Astrocyte (in vitro differentiated cells and primary cell): ENCODE measurements at regions not wholly inside any gene's neighbourhood (a gene's known extent, or its start where the extent isn't known, plus 50 kb on each side); places are given as distances from the start of the nearest gene placed in this dataset.

ENCODE experiments used
- DNase-seq: peaks from one replicate; pipeline ENCODE4 v3.0.0-alpha.2; 2010; ENCODE audit warnings: low read depth
- FAIRE-seq: peaks from 2 replicates; lab custom pipeline; 2011; peaks lifted over from hg19 to GRCh38; lab: Jason Lieb, UNC
- H2AFZ ChIP-seq: 2 replicates; pipeline ENCODE4 v1.6.0; 2012; ENCODE audit warnings: low read depth, low read length, inconsistent platforms
- H3K27ac ChIP-seq: 2 replicates; pipeline ENCODE4 v1.5.1; 2011; ENCODE audit warnings: low read depth, low read length, inconsistent platforms
- H3K27me3 ChIP-seq: 2 replicates; pipeline ENCODE4 v1.6.0; 2011; ENCODE audit warnings: low read length, inconsistent platforms; ENCODE audit not compliant: insufficient read depth
- H3K36me3 ChIP-seq: 2 replicates; pipeline ENCODE4 v1.5.1; 2011; ENCODE audit warnings: low read length, inconsistent platforms; ENCODE audit not compliant: insufficient read depth
- H3K4me1 ChIP-seq: 2 replicates; pipeline ENCODE4 v1.5.1; 2011; ENCODE audit warnings: low read length, inconsistent platforms; ENCODE audit not compliant: insufficient read depth
- H3K4me2 ChIP-seq: 2 replicates; pipeline ENCODE4 v1.6.0; 2012; ENCODE audit warnings: low read length, inconsistent platforms
- H3K4me3 ChIP-seq: 2 replicates; pipeline ENCODE4 v1.5.1; 2011; ENCODE audit warnings: low read depth, mild to moderate bottlenecking, low read length, inconsistent platforms; ENCODE audit not compliant: insufficient read depth
- H3K79me2 ChIP-seq: 2 replicates; pipeline ENCODE4 v1.6.0; 2012; ENCODE audit warnings: mild to moderate bottlenecking, low read length, inconsistent platforms; ENCODE audit not compliant: insufficient read depth
- H3K9ac ChIP-seq: 2 replicates; pipeline ENCODE4 v1.6.0; 2012; ENCODE audit warnings: mild to moderate bottlenecking, low read length, inconsistent platforms
- H3K9me3 ChIP-seq: 2 replicates; pipeline ENCODE4 v1.5.1; 2012; ENCODE audit warnings: low read depth, mild to moderate bottlenecking, low read length, inconsistent platforms; ENCODE audit not compliant: insufficient read depth
- H4K20me1 ChIP-seq: 2 replicates; pipeline ENCODE4 v1.6.0; 2012; ENCODE audit warnings: low read length, inconsistent platforms; ENCODE audit not compliant: insufficient read depth
- H3K27ac Mint-ChIP-seq: one replicate; pipeline ENCODE4 v1.8.0; 2021; ENCODE audit warnings: mild to moderate bottlenecking, mixed read lengths; ENCODE audit not compliant: unreplicated experiment
- H3K27me3 Mint-ChIP-seq: one replicate; pipeline ENCODE4 v1.8.0; 2021; ENCODE audit warnings: low read depth, mixed read lengths; ENCODE audit not compliant: unreplicated experiment
- H3K36me3 Mint-ChIP-seq: one replicate; pipeline ENCODE4 v1.8.0; 2021; ENCODE audit warnings: low read depth, mixed read lengths; ENCODE audit not compliant: unreplicated experiment
- H3K4me1 Mint-ChIP-seq: one replicate; pipeline ENCODE4 v1.8.0; 2021; ENCODE audit warnings: low read depth, mixed read lengths; ENCODE audit not compliant: unreplicated experiment
- H3K4me3 Mint-ChIP-seq: one replicate; pipeline ENCODE4 v1.8.0; 2021; ENCODE audit warnings: mild to moderate bottlenecking, moderate library complexity, mixed read lengths; ENCODE audit not compliant: unreplicated experiment
- H3K9me3 Mint-ChIP-seq: one replicate; pipeline ENCODE4 v1.8.0; 2021; ENCODE audit warnings: mild to moderate bottlenecking, mixed read lengths; ENCODE audit not compliant: unreplicated experiment
- EZH2 ChIP-seq: IDR thresholded peaks from 2 replicates; pipeline ENCODE4 v1.6.1; 2012; ENCODE audit warnings: mild to moderate bottlenecking, low read length, inconsistent platforms; ENCODE audit not compliant: insufficient read depth
- TF ChIP-seq, protein P1 (sequence below): IDR thresholded peaks from 2 replicates; pipeline ENCODE4 v1.5.1; 2011; ENCODE audit warnings: low read depth, mild to moderate bottlenecking, inconsistent platforms, low read length, moderate library complexity; ENCODE audit not compliant: insufficient read depth

- Mint-ChIP-seq H3K27me3 (peaks cover 17% of the 10 kb centered on the region), H3K9me3 (peaks cover 2% of the 10 kb centered on the region), H3K4me3 (no peak overlapping the region), H3K36me3 (no peaks in the 10 kb centered on the region), H3K4me1 (no peaks in the 10 kb centered on the region), H3K27ac (no peak overlapping the region)
- Histone ChIP-seq H3K4me2 (no peak overlapping the region), H3K4me3 (no peak overlapping the region), H3K9me3 (no peaks in the 10 kb centered on the region), H3K4me1 (no peaks in the 10 kb centered on the region), H2AFZ (no peak overlapping the region), H3K27me3 (peaks cover 3% of the 10 kb centered on the region), H3K9ac (no peak overlapping the region), H4K20me1 (no peaks in the 10 kb centered on the region), H3K27ac (no peak overlapping the region), H3K36me3 (no peaks in the 10 kb centered on the region), H3K79me2 (no peaks in the 10 kb centered on the region)
- no peak for FAIRE-seq
- no peak for TF ChIP-seq EZH2
- TF ChIP-seq, protein P1, sequence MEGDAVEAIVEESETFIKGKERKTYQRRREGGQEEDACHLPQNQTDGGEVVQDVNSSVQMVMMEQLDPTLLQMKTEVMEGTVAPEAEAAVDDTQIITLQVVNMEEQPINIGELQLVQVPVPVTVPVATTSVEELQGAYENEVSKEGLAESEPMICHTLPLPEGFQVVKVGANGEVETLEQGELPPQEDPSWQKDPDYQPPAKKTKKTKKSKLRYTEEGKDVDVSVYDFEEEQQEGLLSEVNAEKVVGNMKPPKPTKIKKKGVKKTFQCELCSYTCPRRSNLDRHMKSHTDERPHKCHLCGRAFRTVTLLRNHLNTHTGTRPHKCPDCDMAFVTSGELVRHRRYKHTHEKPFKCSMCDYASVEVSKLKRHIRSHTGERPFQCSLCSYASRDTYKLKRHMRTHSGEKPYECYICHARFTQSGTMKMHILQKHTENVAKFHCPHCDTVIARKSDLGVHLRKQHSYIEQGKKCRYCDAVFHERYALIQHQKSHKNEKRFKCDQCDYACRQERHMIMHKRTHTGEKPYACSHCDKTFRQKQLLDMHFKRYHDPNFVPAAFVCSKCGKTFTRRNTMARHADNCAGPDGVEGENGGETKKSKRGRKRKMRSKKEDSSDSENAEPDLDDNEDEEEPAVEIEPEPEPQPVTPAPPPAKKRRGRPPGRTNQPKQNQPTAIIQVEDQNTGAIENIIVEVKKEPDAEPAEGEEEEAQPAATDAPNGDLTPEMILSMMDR = no peak
- no peak for DNase-seq
These were observed 157.4 kb upstream of the PFKP start for GRCh38 chr10:2909921-2910320.

GRCh38 chr10:2908851-2909630, 158.3 kb upstream of the PFKP start:
- H3K9me3 ChIP-seq = no peaks in the 10 kb centered on the region
- FAIRE-seq (no peak), DNase-seq (no peak)
- no peak overlapping the region for H3K4me3 Mint-ChIP-seq
- H3K36me3 Mint-ChIP-seq = no peaks in the 10 kb centered on the region
- H3K36me3 ChIP-seq = no peaks in the 10 kb centered on the region
- H3K4me1 ChIP-seq = no peaks in the 10 kb centered on the region
- no peak overlapping the region for H3K9ac ChIP-seq
- no peak overlapping the region for H3K27ac Mint-ChIP-seq
- H3K4me1 Mint-ChIP-seq = no peaks in the 10 kb centered on the region
- no peak overlapping the region for H3K4me2 ChIP-seq
- no peak overlapping the region for H3K27ac ChIP-seq
- H3K27me3 Mint-ChIP-seq = peaks cover 25% of the 10 kb centered on the region
- H3K79me2 ChIP-seq = no peaks in the 10 kb centered on the region
- H4K20me1 ChIP-seq = no peaks in the 10 kb centered on the region
- H3K9me3 Mint-ChIP-seq = peaks cover 2% of the 10 kb centered on the region
- no peak overlapping the region for H2AFZ ChIP-seq
- H3K27me3 ChIP-seq = peaks cover 3% of the 10 kb centered on the region
- no peak for TF ChIP-seq EZH2
- TF ChIP-seq, protein P1 = no peak
- H3K4me3 ChIP-seq = no peak overlapping the region

DNA sequence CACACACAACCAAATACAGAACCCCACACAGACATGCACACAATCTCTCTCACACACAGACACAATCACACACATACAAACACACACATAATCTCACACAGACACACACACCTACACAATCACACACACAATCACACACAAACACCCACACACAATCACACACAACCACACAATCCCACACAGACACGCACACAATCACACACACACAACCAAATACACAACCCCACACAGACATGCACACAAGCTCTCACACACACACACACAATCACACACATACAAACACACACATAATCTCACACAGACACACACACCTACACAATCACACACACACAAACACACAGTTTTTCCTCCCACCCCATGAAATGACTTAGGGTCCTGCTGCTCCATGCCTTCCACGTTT, 160.4 kb upstream of the PFKP start:
- no peak overlapping the region for H2AFZ ChIP-seq
- no peaks in the 10 kb centered on the region for H3K4me1 ChIP-seq
- FAIRE-seq (peak; percentile 80), DNase-seq (no peak)
- H3K9ac ChIP-seq = no peak overlapping the region
- H4K20me1 ChIP-seq = no peaks in the 10 kb centered on the region
- Mint-ChIP-seq H3K9me3 (peaks cover 2% of the 10 kb centered on the region), H3K4me3 (no peak overlapping the region), H3K4me1 (no peaks in the 10 kb centered on the region), H3K27me3 (peaks cover 27% of the 10 kb centered on the region), H3K27ac (no peak overlapping the region), H3K36me3 (no peaks in the 10 kb centered on the region)
- no peak for TF ChIP-seq EZH2
- TF ChIP-seq, protein P1 = no peak
- H3K4me2 ChIP-seq = no peak overlapping the region
- no peaks in the 10 kb centered on the region for H3K27me3 ChIP-seq
- no peak overlapping the region for H3K27ac ChIP-seq
- no peaks in the 10 kb centered on the region for H3K9me3 ChIP-seq
- H3K79me2 ChIP-seq = no peaks in the 10 kb centered on the region
- H3K4me3 ChIP-seq = no peak overlapping the region
- no peaks in the 10 kb centered on the region for H3K36me3 ChIP-seq
